PC-3 (cell line): ENCODE measurements at regions not wholly inside any gene's neighbourhood (a gene's known extent, or its start where the extent isn't known, plus 50 kb on each side); places are given as distances from the start of the nearest gene placed in this dataset.

ENCODE experiments used
- ATAC-seq: fragments of 200-7000 bp; cut with Tn5 transposase; 2 replicates; pipeline ENCODE4 v1.9.1; 2020; ENCODE audit warnings: mild to moderate bottlenecking, moderate library complexity
- BruUV-seq: library from RNA; stranded (reverse); fragments of 400-500 nt; replicated peaks from 2 replicates; lab custom pipeline; 2021; lab: Mats Ljungman, UMichigan
- CTCF ChIA-PET: fragments of 300-600 bp; sonication (Branson Sonifier 250); formaldehyde crosslinking; loops from one replicate; lab custom pipeline; 2022; ENCODE audit warnings: antibody characterized with exemption; lab: Charles Lee
- POLR2A ChIA-PET: fragments of 300-600 bp; sonication (Branson Sonifier 250); formaldehyde crosslinking; loops from one replicate; lab custom pipeline; 2022; ENCODE audit warnings: antibody characterized with exemption; ENCODE audit not compliant: unreplicated experiment; lab: Charles Lee
- DNase-seq: peaks from one replicate; pipeline ENCODE4 v3.0.0-alpha.2; 2015
- H2AFZ ChIP-seq: fragments of 300-600 bp; sonication (generic); 2 replicates; pipeline ENCODE4 v1.6.0; 2016; ENCODE audit warnings: antibody characterized with exemption, low read length
- H3F3A ChIP-seq: fragments of 300-600 bp; sonication (generic); one replicate; pipeline ENCODE4 v1.6.0; 2017; ENCODE audit warnings: antibody characterized with exemption, low read length, control low read depth, mild to moderate bottlenecking; ENCODE audit not compliant: unreplicated experiment
- H3K27ac ChIP-seq: fragments of 300-600 bp; sonication (generic); 2 replicates; pipeline ENCODE4 v1.5.1; 2016; ENCODE audit warnings: mild to moderate bottlenecking, low read length
- H3K27me3 ChIP-seq: fragments of 300-600 bp; sonication (generic); 2 replicates; pipeline ENCODE4 v1.6.1; 2016; ENCODE audit warnings: low read length, mixed read lengths
- H3K36me3 ChIP-seq: fragments of 300-600 bp; sonication (generic); 2 replicates; pipeline ENCODE4 v1.6.1; 2016; ENCODE audit warnings: low read depth, mixed run types, low read length, mixed read lengths
- H3K4me1 ChIP-seq: fragments of 300-600 bp; sonication (generic); 2 replicates; pipeline ENCODE4 v1.5.1; 2016; ENCODE audit warnings: low read length; ENCODE audit not compliant: insufficient read depth
- H3K4me2 ChIP-seq: fragments of 300-600 bp; sonication (generic); 2 replicates; pipeline ENCODE4 v1.6.0; 2016; ENCODE audit warnings: low read length
- H3K4me3 ChIP-seq: fragments of 300-600 bp; sonication (generic); 2 replicates; pipeline ENCODE4 v1.5.1; 2016; ENCODE audit warnings: mild to moderate bottlenecking, low read length, mixed read lengths
- H3K79me2 ChIP-seq: fragments of 300-600 bp; sonication (generic); 2 replicates; pipeline ENCODE4 v1.6.1; 2017; ENCODE audit warnings: low read length, mixed read lengths
- H3K9ac ChIP-seq: fragments of 300-600 bp; sonication (generic); 2 replicates; pipeline ENCODE4 v1.6.0; 2016; ENCODE audit warnings: mild to moderate bottlenecking, low read length
- H3K9me2 ChIP-seq: fragments of 300-600 bp; sonication (generic); replicated peaks from 2 replicates; pipeline ENCODE4 v1.6.1; 2016; ENCODE audit warnings: mixed run types, low read length, mixed read lengths
- H3K9me3 ChIP-seq: fragments of 300-600 bp; sonication (generic); 2 replicates; pipeline ENCODE4 v1.6.1; 2016; ENCODE audit warnings: low read length, mixed read lengths
- H4K20me1 ChIP-seq: fragments of 300-600 bp; sonication (generic); 2 replicates; pipeline ENCODE4 v1.6.1; 2016; ENCODE audit warnings: low read length, mixed read lengths
- CTCF ChIP-seq: fragments of 300-600 bp; sonication (generic); conservative IDR thresholded peaks from 2 replicates; pipeline ENCODE4 v1.5.1; 2017; ENCODE audit warnings: antibody characterized with exemption, low read depth, mild to moderate bottlenecking, low read length
- EZH2 ChIP-seq: fragments of 300-600 bp; sonication (generic); IDR thresholded peaks from one replicate; pipeline ENCODE4 v1.6.1; 2017; ENCODE audit warnings: antibody characterized with exemption, mild to moderate bottlenecking, low read length; ENCODE audit not compliant: unreplicated experiment
- EZH2phosphoT487 ChIP-seq: fragments of 300-600 bp; sonication (generic); IDR thresholded peaks from 2 replicates; pipeline ENCODE4 v1.6.1; 2018; ENCODE audit warnings: mild to moderate bottlenecking, antibody characterized with exemption, low read length, borderline replicate concordance
- intact Hi-C: fragments of 100-400 bp; cut with micrococcal nuclease; formaldehyde crosslinking; loops from 2 replicates; pipeline ENCODE4 v1.9.0; 2023

GRCh38 chr3:11718637-11719405 is 75.1 kb upstream of the VGLL4 start:
- H3K4me2 ChIP-seq: peak overlapping the region; percentile 88
- DNase-seq: peak; percentile 52
- peaks cover 7% of the 10 kb centered on the region; the same call in 1 of the 2 replicates for H4K20me1 ChIP-seq
- intact Hi-C loops: loop anchor here (1.0 to 2.0 kb wide), 2 partner anchors 46 to 116 kb away; no protein-coding TSS in a partner anchor
- H3K79me2 ChIP-seq: peaks cover 51% of the 10 kb centered on the region
- peak; percentile 20 for ATAC-seq
- TF ChIP-seq EZH2phosphoT487: no peak
- TF ChIP-seq EZH2: no peak
- TF ChIP-seq CTCF: no peak
- H3K9ac ChIP-seq: peak overlapping the region; percentile 69
- no TSS peak for BruUV-seq
- H3K27me3 ChIP-seq: no peaks in the 10 kb centered on the region
- peak overlapping the region; percentile 22 for H3K27ac ChIP-seq
- no peaks in the 10 kb centered on the region for H3K36me3 ChIP-seq
- no peaks in the 10 kb centered on the region for H3K9me2 ChIP-seq
- POLR2A ChIA-PET: no interaction called here
- CTCF ChIA-PET: no interaction called here
- no peaks in the 10 kb centered on the region for H3K9me3 ChIP-seq
- peak overlapping the region; percentile 75 for H2AFZ ChIP-seq
- H3K4me1 ChIP-seq: peaks cover 26% of the 10 kb centered on the region
- H3K4me3 ChIP-seq: peak overlapping the region; percentile 75
- no peaks in the 10 kb centered on the region for H3F3A ChIP-seq

- H3K9me3 ChIP-seq: no peaks in the 10 kb centered on the region
- H3K4me2 ChIP-seq: peak overlapping the region; percentile 88
- peak overlapping the region; percentile 75 for H3K4me3 ChIP-seq
- H3F3A ChIP-seq: no peaks in the 10 kb centered on the region
- no peaks in the 10 kb centered on the region for H3K9me2 ChIP-seq
- ATAC-seq (no peak), DNase-seq (peak; percentile 22)
- peak overlapping the region; percentile 22; the same call in 1 of the 2 replicates for H3K27ac ChIP-seq
- intact Hi-C loops: loop anchor here (1.0 to 2.0 kb wide), 3 partner anchors 47 to 117 kb away; no protein-coding TSS in a partner anchor
- CTCF ChIA-PET: interaction anchor here (0.7 kb wide), 1 partner anchor 293 kb away, joined by 5 read pairs; no protein-coding TSS in a partner anchor
- H3K36me3 ChIP-seq: no peaks in the 10 kb centered on the region
- H4K20me1 ChIP-seq: peaks cover 10% of the 10 kb centered on the region; the same call in 1 of the 2 replicates
- H3K4me1 ChIP-seq: peaks cover 26% of the 10 kb centered on the region
- H3K9ac ChIP-seq: peak overlapping the region; percentile 69
- POLR2A ChIA-PET: no interaction called here
- TF ChIP-seq EZH2phosphoT487 (no peak), EZH2 (no peak), CTCF (no peak)
- peak overlapping the region; percentile 75 for H2AFZ ChIP-seq
- H3K27me3 ChIP-seq: no peaks in the 10 kb centered on the region
- H3K79me2 ChIP-seq: peaks cover 58% of the 10 kb centered on the region
- TSS peak; percentile 47 for BruUV-seq
Observed at GRCh38 chr3:11717768-11718636, 74.3 kb upstream of the VGLL4 start.
